HPDE6-E6E7 (cell line): ENCODE measurements at regions not wholly inside any gene's neighbourhood (a gene's known extent, or its start where the extent isn't known, plus 50 kb on each side); places are given as distances from the start of the nearest gene placed in this dataset.
"Not testable (repeated sequence)": the region's sequence is repeated elsewhere in the genome, so short reads cannot be mapped to it uniquely, and the experiment has no call there.

Source experiments
- DNase-seq: peaks from one replicate; pipeline ENCODE4 v3.0.0; 2011; ENCODE audit warnings: missing footprints; ENCODE audit errors: extremely low spot score

DNA sequence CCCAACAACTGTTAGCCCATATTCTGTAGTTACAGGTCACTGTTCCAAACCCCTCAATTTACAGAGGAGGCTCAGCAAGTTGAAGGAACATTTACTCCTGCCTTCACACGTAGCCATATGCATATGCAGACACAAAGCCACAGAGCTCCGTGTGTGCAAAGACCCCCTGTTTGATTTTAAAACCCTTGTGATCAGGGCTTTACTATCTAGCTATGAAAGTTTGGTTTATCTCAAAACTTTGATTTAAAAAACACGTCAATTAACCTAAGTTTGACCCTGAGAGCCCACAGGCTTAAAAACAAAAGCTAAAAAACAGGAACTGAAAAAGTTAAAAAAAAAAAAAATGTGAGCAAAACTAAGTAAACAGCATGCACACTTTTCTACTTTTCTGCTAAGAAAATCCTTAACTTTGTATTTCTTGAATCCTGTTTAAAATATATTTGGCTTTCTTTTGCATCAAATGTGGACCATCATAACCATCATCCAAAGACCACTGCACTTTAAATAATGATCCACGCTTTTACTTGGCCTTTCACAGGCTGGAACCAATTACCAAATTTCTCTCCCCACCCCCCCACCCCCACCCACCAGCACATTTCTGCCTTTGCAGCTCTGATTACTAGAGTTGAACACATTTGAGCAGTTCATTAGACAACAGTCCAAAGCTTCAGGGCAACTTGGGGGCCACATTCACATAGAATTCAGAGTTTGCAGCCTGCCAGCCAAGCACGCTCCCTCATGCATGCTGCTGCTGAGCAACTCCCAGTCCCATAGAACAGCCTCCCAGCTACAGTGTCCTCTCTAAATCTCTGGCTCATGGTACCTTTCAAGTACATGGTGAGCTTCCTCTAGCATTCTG is 128.8 kb upstream of the MAP3K1 start:
- DNase-seq: no peak

DNA sequence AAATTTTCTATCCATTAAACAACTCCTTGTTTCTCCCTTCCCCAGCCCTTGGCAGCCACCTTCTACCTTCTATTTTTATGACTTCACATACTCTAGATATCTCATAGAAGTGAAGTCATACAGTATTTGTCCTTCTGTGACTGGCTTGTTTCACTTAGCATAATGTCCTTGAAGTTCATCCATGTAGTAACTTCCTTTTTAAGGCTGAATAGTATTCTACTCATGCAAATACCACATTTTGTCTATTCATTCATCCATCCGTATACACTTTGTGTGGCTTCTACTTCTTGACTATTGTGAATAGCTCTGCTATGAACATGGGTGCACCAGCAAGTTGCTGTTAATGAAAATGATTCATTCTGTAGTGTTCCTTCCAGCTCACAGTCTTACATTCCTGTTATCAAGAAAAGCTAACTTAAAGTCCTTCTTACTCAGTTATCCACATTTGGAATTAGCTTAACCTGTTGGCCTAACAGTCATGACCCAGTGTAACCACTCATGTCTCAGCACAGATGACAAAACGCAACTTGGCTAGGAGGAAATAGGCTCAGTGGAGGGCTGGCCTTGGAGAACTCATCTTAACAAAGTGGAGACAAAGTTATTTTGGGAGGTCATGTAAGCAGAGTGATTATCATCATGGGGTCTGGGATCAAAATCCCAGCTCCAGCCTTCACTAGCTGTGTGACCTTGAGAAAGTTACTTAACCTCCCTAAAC is 129.7 kb upstream of the MAP3K1 start:
- DNase-seq: no peak

- no peak for DNase-seq
These were observed 131.2 kb upstream of the MAP3K1 start for GRCh38 chr5:56684159-56684558.

DNA sequence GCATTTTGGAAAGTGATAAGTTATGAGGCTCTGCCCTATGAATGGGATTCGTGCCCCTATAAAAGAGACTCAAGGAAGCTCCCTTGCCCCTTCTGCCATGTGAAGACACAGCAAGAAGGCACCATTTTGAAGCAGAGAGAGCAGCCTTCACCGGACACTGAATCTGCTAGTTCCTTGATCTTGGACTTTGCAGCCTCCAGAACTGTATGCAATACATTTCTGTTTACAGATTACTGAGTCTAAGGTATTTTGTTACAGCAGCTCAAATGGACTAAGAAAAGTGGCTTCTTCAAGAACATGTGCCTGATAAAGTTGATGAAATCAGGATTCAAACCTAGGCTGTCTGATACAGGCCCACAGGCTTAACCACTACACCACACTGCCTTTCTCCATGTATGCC is 131.6 kb upstream of the MAP3K1 start:
- no peak for DNase-seq

GRCh38 chr5:56683281-56683680 is 132.1 kb upstream of the MAP3K1 start:
- DNase-seq: no peak

DNA sequence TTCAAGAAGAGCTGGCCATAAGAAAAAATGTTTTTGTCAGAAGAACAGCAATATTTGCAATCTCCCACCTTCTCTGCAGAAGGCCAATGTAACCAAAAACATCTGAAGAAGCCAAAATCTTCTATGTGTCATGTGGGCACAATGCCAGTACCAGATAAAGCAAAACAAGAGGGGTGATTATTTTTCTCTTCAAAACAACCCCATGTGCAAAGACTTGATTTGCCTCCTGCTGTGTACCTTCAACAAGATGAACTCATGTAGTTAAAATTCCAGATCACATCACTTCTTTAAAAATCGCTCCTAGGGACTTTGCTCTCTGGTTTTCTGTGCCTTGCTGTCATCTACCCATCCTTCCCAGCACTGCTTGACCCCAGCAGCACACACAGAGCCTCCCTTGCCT is 134.0 kb upstream of the MAP3K1 start:
- no peak for DNase-seq

- no peak for DNase-seq
These were observed 134.6 kb upstream of the MAP3K1 start for GRCh38 chr5:56680731-56681130.

GRCh38 chr5:56677690-56678305 is 137.6 kb upstream of the MAP3K1 start:
- DNase-seq: no peak

GRCh38 chr5:56676091-56676768 is 139.1 kb upstream of the MAP3K1 start:
- DNase-seq: no peak

DNA sequence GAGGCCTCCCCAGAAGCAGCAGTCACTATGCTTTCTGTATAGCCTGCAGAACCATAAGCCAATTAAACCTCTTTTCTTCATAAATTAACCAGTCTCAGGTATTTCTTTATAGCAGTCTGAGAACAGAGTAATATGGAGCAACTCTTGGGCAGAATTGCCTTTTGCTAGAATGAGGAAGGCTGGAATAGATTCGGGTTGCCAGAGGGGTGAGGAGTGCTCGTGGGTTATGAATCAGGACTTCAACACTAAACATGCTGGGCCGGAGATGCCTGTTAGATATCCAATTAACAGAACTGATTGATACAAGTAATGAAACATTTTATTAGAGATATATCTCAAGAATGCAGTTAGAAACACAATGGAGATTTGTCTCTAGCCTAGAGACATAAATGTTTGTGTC is 140.9 kb upstream of the MAP3K1 start:
- DNase-seq: no peak

DNA sequence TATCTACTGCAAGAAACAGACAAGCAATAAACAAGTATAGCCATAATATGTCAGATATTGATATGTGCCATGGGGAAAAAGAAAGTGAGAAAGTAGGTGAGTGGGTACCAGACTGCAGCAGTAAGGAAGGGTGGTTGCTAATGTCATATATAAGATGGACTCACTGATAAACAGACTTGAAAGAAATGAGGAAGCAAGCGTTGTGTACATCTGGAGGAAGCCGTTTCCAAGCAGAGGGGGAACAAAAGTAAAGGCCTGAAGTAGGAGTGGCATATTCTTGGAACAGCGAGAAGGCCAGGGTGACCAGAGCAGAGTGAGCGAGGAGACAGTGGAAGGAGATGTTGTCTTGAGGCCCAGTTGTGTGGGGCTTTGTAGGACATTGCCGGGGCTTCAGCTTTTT is 142.2 kb upstream of the MAP3K1 start:
- DNase-seq: no peak

GRCh38 chr5:56671571-56671970 is 143.8 kb upstream of the MAP3K1 start:
- DNase-seq: no peak

GRCh38 chr5:56670916-56671315 is 144.4 kb upstream of the MAP3K1 start:
- no peak for DNase-seq

DNA sequence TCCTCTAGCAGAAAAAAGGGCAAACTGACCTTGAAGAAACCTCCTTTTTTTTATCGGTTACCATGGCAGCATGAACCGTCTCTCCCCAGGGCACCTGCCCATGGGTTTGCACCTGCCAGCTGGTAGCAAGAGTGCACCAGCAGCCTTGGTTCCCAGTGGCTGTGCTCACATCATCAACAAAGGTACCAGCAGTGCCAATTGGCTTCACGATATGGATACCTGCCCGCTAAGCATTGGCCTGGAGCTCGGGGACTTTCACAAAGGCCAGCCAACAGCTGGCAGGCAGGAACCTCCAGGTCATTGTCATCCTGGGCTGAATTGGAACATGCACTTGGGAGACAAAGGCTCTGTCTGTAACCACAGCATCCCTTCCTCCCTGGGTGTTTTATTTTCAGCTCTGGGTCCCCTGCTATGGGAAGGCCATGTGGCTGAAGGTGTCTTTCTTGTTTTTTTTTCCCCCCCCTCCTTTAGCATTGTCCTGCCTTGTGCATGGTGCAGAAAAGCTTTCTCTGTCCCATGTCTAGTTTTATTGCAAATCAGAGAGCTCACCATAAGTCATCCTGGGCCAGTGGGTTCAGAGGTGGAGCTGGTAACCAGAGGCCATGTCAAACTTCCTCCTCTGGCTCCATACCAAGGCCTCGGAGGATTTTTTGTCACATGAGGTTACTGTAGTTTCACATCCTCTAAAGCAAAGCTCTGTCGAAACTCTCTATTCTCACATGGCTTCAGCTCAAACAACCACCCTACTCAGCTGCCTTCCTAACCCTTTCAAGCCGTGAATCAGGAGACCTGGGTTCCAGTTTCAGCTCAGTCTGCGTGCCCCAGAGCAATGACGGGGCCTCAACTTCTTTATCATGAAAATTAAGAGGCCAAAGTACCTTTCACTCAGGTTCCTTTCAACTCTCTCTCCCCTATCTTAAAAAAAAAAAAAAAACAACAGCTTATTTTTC is 145.5 kb upstream of the MAP3K1 start:
- no peak for DNase-seq

DNA sequence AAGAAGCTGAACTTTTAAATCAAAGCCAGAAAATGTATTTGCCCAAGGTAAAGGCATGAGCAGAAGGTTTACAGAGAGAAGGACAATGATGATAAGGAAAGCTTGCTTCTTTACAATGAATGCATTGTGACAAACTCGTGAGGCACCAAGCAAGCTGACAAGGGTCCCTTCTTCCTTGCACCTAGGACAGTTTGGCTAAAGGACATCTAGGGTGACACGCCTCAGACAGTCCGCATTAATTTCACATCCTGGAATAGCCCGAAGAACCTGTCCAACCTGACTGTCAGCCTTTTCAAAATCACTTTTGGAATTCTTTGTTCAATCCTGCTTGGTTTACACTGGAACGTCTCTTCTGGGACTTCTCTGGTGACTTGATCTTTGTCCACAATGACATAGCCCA is 146.4 kb upstream of the MAP3K1 start:
- no peak for DNase-seq

GRCh38 chr5:56667692-56668091 is 147.7 kb upstream of the MAP3K1 start:
- DNase-seq: no peak

DNA sequence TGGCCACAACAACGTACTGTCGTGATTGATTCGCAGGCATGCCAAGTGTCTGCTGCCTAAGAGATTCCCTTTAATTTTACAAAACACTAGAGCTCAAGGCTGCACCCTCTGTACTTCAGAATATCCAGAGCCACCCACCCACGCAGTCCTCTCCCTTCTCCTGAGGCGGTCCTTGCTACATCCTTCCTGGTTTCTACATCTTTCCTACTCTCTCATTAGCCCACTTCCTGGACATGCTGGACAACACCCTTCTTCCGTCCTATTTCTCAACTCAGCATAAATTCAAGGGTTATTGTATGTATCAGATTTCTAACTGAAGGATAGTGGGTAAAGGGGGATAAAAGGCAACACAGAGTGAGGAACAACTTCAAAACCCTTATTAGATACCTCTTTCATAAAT is 148.4 kb upstream of the MAP3K1 start:
- no peak for DNase-seq

- not testable (repeated sequence) for DNase-seq
These were observed 150.2 kb upstream of the MAP3K1 start for GRCh38 chr5:56665117-56665516.

- DNase-seq: no peak
These were observed 151.3 kb upstream of the MAP3K1 start for GRCh38 chr5:56664025-56664424.

GRCh38 chr5:56663523-56663922 is 151.8 kb upstream of the MAP3K1 start:
- no peak for DNase-seq

- DNase-seq: no peak
These were observed 152.5 kb upstream of the MAP3K1 start for GRCh38 chr5:56662893-56663292.
